ENCODE measurements at regions not wholly inside any gene's neighbourhood (a gene's known extent, or its start where the extent isn't known, plus 50 kb on each side); places are given as distances from the start of the nearest gene placed in this dataset.
A peak's percentile ranks its signal among the peaks of the same experiment; 100 is the strongest.
"Not testable (repeated sequence)": the region's sequence is repeated elsewhere in the genome, so short reads cannot be mapped to it uniquely, and the experiment has no call there.

GRCh38 chr2:109976319-109976718 lies 77.8 kb downstream of the LIMS3 start:
- WGBS, 3 donors: 43 to 52% methylated on average over 2 of the region's 3 CpGs; no CpG with 5 or more reads in 1 of the 3 donors
- peak in 1 of 5 donors; percentile 2 for DNase-seq
- intact Hi-C loops (cut with DNase I): not testable (repeated sequence)

GRCh38 chr2:109980754-109981153 lies 82.3 kb downstream of the LIMS3 start:
- intact Hi-C loops (cut with DNase I); H3K27me3 ChIP-seq; DNase-seq; H3K4me1 ChIP-seq (ENCODE audit: insufficient read depth); H3K4me3 ChIP-seq; H3K9me3 ChIP-seq; H3K27ac ChIP-seq; H3K36me3 ChIP-seq: not testable (repeated sequence)
- 0% methylated on average over 1 of the region's 4 CpGs; no CpG with 5 or more reads in 2 of the 3 donors for WGBS, 3 donors

More at GRCh38 chr2:109976319-109976718, 77.8 kb downstream of the LIMS3 start:
- not testable (repeated sequence) for H3K27me3 ChIP-seq; H3K9me3 ChIP-seq; H3K4me3 ChIP-seq; H3K4me1 ChIP-seq (ENCODE audit: insufficient read depth); H3K36me3 ChIP-seq; H3K27ac ChIP-seq

GRCh38 chr2:109986389-109987088 lies 88.1 kb downstream of the LIMS3 start:
- H3K9me3 ChIP-seq; H3K36me3 ChIP-seq; H3K4me1 ChIP-seq (ENCODE audit: insufficient read depth); H3K4me3 ChIP-seq; DNase-seq; H3K27me3 ChIP-seq; intact Hi-C loops (cut with DNase I); H3K27ac ChIP-seq: not testable (repeated sequence)
- no CpG with 5 or more reads among the region's 43 CpGs for WGBS, 3 donors

- H3K36me3 ChIP-seq; intact Hi-C loops (cut with DNase I); H3K4me1 ChIP-seq (ENCODE audit: insufficient read depth); H3K4me3 ChIP-seq; DNase-seq; H3K9me3 ChIP-seq; H3K27ac ChIP-seq; H3K27me3 ChIP-seq: not testable (repeated sequence)
- WGBS, 3 donors: no CpG with 5 or more reads among the region's 22 CpGs
These were observed 88.6 kb downstream of the LIMS3 start for GRCh38 chr2:109987089-109987420.

GRCh38 chr2:109987458-109988345 lies 89.2 kb downstream of the LIMS3 start:
- DNase-seq; H3K36me3 ChIP-seq; H3K27ac ChIP-seq; H3K9me3 ChIP-seq; intact Hi-C loops (cut with DNase I); H3K4me1 ChIP-seq (ENCODE audit: insufficient read depth); H3K27me3 ChIP-seq; H3K4me3 ChIP-seq: not testable (repeated sequence)
- WGBS, 3 donors: no CpG with 5 or more reads among the region's 75 CpGs

- intact Hi-C loops (cut with DNase I); DNase-seq: not testable (repeated sequence)
These were observed 100.9 kb downstream of the LIMS3 start for GRCh38 chr2:109999395-109999794.

GRCh38 chr2:110002502-110002901 lies 104.0 kb downstream of the LIMS3 start:
- WGBS, 3 donors: no CpG with 5 or more reads among the region's 2 CpGs
- intact Hi-C loops (cut with DNase I); H3K4me3 ChIP-seq: not testable (repeated sequence)

More at GRCh38 chr2:109999395-109999794, 100.9 kb downstream of the LIMS3 start:
- H3K36me3 ChIP-seq; H3K27me3 ChIP-seq; H3K4me1 ChIP-seq (ENCODE audit: insufficient read depth); H3K9me3 ChIP-seq; H3K27ac ChIP-seq; H3K4me3 ChIP-seq: not testable (repeated sequence)

GRCh38 chr2:110013388-110013787 lies 102.2 kb downstream of the MALL start:
- H3K27me3 ChIP-seq; H3K9me3 ChIP-seq; H3K4me3 ChIP-seq; H3K4me1 ChIP-seq (ENCODE audit: insufficient read depth); H3K36me3 ChIP-seq; intact Hi-C loops (cut with DNase I); H3K27ac ChIP-seq; DNase-seq: not testable (repeated sequence)
- WGBS, 3 donors: no CpG with 5 or more reads among the region's 2 CpGs

More at GRCh38 chr2:110002502-110002901, 104.0 kb downstream of the LIMS3 start:
- not testable (repeated sequence) for H3K4me1 ChIP-seq (ENCODE audit: insufficient read depth); H3K36me3 ChIP-seq; H3K9me3 ChIP-seq; DNase-seq; H3K27me3 ChIP-seq; H3K27ac ChIP-seq

- H3K4me1 ChIP-seq (ENCODE audit: insufficient read depth); H3K4me3 ChIP-seq; H3K27ac ChIP-seq; intact Hi-C loops (cut with DNase I); H3K27me3 ChIP-seq; H3K9me3 ChIP-seq; H3K36me3 ChIP-seq; DNase-seq: not testable (repeated sequence)
- WGBS, 3 donors: no CpG with 5 or more reads among the region's 5 CpGs
These were observed 99.1 kb downstream of the MALL start for GRCh38 chr2:110016381-110017092.

GRCh38 chr2:110020269-110020668 lies 95.4 kb downstream of the MALL start:
- H3K4me1 ChIP-seq (ENCODE audit: insufficient read depth); H3K4me3 ChIP-seq; H3K27ac ChIP-seq; intact Hi-C loops (cut with DNase I); H3K36me3 ChIP-seq; H3K27me3 ChIP-seq; DNase-seq; H3K9me3 ChIP-seq: not testable (repeated sequence)

- H3K27ac ChIP-seq; H3K36me3 ChIP-seq; H3K27me3 ChIP-seq; H3K9me3 ChIP-seq; DNase-seq; H3K4me1 ChIP-seq (ENCODE audit: insufficient read depth); H3K4me3 ChIP-seq; intact Hi-C loops (cut with DNase I): not testable (repeated sequence)
- WGBS, 3 donors: 96% methylated on average over 5 of the region's 9 CpGs; no CpG with 5 or more reads in 2 of the 3 donors
These were observed 93.3 kb downstream of the MALL start for GRCh38 chr2:110022278-110022677.

Data from ovary (tissue), 7 donors.